GM19025 (cell line): ENCODE measurements at regions not wholly inside any gene's neighbourhood (a gene's known extent, or its start where the extent isn't known, plus 50 kb on each side); places are given as distances from the start of the nearest gene placed in this dataset.

ENCODE experiments used
- ATAC-seq: cut with Tn5 transposase; IDR thresholded peaks from one replicate; pipeline ENCODE4 v1.9.1; 2021; ENCODE audit warnings: mild to moderate bottlenecking, low read depth, moderate library complexity; ENCODE audit not compliant: unreplicated experiment

DNA sequence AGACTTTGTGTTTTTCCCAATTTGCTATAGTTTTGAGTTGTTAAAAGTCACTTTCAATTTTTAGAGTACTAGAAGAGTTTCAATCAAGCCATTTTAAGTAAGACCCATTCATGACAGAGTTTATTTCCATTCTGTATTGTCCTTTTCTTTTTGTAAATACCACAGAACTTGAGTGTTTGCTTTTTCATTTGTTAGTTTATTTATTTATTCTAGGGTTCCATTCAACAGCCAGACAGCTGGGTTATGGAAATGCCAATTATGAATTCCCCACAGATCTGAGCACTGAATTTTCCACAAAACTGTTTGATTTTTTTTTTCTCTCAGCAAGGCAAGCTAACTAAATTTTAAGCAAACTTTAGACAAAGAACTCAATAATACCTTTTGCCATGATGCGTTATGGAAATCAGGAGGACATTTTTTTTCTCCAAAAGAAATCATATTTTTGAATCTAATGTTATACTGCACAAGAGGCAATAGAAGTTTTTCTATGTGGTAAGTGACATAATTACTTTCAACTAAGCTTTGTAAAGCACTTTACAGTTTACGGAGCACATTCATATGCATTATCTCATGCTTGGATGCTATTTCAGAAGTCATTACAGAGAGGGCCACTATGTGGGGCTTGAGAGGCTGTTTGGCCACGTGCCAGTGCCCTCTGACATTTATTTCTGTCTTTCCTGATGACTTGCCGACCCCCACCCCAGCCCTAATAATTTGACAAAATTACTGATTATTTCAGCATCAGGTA is 181.5 kb downstream of the VRK1 start:
- no peak for ATAC-seq

DNA sequence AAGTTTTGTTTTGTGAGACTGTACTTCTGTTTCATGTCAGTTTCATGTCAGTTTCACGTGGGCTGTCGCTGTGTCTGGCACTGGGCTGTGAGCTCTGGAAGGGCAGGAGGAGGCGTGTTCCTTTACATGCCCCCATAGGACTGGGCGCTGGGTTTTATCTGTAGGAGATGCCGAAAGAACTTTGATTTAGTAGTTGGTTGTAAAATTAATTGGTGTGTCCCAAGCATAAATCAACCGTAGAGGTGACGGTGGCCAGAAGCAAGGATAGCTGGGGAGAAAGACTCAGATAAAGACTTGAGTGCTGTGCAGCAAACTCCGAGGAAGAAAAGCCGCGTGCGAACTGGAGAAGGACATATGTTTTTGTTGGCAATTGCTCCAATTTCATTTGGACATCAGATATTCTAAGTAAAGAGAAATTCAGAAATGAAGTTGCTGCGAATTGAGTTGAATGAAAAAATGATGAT is 182.5 kb downstream of the VRK1 start:
- ATAC-seq, result no peak

GRCh38 chr14:96980835-96981234 is 183.7 kb downstream of the VRK1 start:
- ATAC-seq, result no peak

- ATAC-seq, result no peak
These were observed 189.3 kb downstream of the VRK1 start for GRCh38 chr14:96986256-96987085.

DNA sequence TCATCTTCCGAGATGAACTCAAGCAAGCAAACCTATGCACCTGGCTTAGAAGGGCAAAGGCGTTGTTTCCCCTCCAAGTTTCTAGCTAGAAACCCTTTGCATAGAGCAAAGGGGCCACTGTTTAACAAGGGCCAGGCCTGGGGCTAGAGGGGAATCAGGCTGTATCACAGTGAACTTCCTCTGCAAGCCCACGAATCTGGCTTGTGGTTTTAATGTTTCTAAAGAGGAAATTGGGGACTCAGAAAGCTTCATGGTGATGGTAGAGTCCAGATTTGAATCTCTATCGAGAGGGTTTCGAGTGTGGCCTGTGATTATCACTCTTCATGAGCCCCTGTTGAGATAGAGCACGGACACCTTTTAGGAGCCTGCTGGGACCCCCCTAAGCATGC is 189.9 kb downstream of the VRK1 start:
- no peak for ATAC-seq

DNA sequence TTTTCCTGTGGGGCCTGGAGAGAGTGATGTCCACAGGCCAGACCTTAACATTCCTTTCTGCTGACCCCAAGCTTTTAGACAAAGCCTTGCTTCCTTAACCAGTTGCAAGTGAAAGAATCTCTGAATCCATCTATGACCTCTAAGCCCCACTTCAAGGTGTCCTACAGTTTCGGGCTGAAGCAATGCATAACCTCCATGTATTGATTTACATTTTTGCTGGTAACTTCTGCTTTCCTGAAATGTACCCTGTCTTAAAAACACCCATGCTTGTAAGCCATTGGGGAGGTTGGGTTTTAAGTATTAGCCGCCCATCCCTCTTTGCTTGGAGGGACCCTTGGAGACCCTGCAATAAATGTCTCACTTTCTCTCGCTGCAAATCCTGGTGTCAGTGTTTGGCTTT is 190.6 kb downstream of the VRK1 start:
- no peak for ATAC-seq

- no peak for ATAC-seq
These were observed 192.1 kb downstream of the VRK1 start for GRCh38 chr14:96989306-96989705.

DNA sequence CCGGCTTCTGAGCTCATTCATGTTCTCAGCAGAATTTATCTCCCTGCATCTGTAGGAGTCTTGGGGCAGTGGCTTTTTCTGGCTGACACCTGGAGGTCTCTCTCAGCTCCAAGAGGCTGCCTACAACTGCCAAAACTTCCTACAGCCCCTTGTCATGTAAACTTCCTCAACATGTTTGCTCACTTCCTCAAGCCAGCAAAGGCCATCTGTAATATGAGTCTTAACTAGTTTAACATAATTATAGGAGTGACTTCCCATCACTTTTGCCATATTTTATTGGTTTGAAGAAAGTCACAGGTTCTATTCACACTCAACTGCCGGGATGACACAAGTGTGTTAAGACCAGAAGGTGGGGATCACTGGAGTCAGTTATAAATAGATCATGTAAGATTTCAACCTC is 194.0 kb downstream of the VRK1 start:
- ATAC-seq, result no peak

GRCh38 chr14:96994999-96995398 is 197.8 kb downstream of the VRK1 start:
- no peak for ATAC-seq

DNA sequence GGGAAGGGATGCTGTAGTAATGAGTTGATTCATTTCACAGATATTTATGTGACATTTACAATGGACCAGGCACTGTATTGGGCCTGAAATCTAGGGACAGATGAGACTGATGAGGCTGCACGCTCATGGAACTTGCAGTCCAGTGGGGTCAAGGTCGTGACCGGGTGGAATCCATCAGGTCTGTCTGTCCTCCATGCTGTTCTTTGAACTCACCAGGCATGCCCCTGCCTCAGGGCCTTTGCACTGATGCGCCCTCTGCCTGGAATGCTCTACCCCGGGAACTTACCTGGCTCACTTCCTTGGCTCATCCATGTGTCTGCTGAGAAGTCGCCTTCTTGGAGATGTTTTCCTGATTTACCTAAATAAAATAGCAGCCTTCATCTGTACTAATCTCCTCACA is 200.1 kb downstream of the VRK1 start:
- no peak for ATAC-seq

DNA sequence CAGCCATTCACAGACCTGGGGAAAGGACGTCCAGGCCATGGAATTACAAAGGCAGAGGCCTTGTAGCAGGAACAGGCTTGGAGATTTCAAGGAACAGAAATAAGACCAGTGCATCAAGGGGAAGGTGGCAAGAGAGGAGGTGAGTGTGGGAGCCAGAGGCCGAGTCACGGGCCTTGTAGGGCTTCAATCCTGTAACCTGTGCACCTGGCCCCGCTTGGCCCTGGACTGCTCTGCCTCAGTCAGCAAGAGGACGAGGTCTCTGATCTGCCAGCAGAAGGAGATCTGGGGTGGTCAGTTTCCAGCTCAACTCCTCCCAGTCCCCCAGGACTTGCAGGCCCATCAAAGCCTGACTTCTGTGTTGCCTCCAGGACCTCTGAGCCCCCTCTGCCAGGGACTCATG is 200.8 kb downstream of the VRK1 start:
- no peak for ATAC-seq

- ATAC-seq, result no peak
These were observed 202.5 kb downstream of the VRK1 start for GRCh38 chr14:96999654-97000155.

- ATAC-seq, result no peak
These were observed 205.3 kb downstream of the VRK1 start for GRCh38 chr14:97002454-97002853.

- no peak for ATAC-seq
These were observed 208.8 kb downstream of the VRK1 start for GRCh38 chr14:97005934-97006333.

DNA sequence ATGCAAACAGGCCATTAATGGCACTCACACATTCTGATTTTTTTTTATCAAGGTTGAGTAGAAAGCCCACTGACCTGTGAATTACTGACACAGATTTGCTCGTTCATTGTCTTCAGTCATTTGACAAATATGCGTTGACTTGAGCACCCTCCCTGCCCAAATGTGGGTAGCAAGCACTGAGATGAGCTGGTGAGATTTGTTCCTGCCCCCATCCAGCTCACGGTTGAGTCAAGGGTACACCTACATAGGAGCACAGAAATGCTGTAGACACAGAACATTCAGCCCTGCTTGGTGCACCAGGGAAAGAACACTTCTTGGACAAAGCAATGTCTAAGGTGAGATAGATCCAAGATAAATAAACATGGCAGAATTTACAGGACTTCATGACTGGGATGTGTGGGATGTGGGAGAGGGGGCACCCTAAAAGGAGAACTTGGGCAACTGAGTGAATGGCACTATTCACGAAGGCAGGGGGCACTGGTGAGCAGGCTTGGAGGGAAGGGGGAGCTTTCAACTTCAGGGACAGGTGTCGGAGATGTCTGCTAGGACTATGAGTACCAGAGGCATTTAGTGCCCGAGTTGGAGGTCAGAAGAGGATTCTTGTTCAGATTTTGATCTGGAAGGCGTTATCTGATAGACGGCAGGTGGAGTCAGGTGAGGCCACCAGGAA is 213.4 kb downstream of the VRK1 start:
- no peak for ATAC-seq

GRCh38 chr14:97013878-97014277 is 216.7 kb downstream of the VRK1 start:
- ATAC-seq, result no peak

- ATAC-seq, result no peak
These were observed 223.8 kb downstream of the VRK1 start for GRCh38 chr14:97021001-97021400.

DNA sequence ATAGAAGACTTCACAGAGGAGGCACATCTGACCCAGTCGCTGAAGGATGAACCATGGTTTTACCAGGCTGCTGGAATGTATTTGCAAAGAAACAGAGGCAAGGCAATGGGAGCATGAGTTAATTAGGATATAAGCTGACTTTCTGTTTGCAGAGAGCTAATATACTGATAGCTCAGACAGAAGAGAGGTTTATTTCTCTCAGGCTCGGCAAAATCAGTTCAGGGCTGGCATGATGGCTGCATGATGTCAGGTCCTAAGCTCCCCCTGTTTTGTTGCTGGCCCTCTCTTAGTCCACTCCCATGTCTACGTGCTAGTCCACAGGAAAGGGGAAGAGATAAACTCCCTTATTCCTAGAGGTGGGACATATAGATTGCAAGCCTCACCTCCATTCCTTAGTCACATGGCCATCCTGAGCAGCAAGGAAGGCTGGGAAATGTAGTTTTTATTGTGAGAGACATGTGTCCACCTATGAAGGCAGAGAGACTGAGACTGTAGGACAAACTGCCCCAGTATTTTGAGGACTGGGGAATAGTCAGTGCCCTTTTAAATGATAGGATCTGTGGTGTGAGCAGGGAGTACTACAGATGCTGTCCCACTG is 224.5 kb downstream of the VRK1 start:
- ATAC-seq, result no peak

DNA sequence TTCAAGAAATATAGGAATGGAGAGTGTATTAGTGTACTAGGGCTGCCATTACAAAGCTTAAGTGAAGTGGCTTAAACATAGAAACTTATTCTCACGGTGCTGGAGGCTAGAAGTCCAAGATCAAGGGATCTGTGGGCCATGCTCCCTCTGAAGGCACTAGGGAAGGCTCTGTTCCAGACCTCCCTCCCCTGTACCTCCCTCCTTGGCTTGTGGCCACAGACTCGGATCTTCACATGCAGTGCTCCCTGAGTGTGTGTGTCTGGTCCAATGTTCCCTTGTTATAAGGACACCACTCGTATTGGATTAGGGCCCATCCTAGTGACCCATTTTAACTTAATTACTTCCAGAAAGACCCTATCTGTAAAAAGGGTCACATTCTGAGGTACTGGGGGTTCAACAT is 225.6 kb downstream of the VRK1 start:
- ATAC-seq, result no peak

DNA sequence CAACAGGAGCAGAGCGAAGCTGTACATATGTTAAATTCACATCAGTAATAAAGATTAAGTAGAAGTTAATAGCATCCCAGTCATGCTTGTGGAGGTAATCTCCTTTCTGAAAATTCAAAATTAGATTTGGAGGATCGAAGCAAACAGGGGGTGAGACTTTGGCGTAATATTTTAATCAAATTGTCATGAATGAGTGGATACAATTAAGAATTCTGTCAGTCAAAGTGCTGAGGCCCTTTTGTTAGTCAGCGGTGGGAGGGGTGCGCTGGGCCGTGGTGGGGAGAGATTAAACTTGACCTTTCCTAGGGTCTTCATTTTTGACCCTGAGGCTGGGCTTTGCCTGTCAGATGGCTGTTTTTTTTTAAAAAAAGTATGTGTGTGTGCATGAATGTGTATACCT is 226.7 kb downstream of the VRK1 start:
- ATAC-seq, result no peak

GRCh38 chr14:97024300-97024699 is 227.1 kb downstream of the VRK1 start:
- ATAC-seq, result no peak
